A549 (cell line): ENCODE measurements at regions not wholly inside any gene's neighbourhood (a gene's known extent, or its start where the extent isn't known, plus 50 kb on each side); places are given as distances from the start of the nearest gene placed in this dataset.

Experiments
- CHD2 ChIP-seq: fragments of 150-350 bp; IDR thresholded peaks from 2 replicates; pipeline ENCODE4 v1.6.1; 2014; ENCODE audit warnings: low read length; ENCODE audit not compliant: partially characterized antibody
- CTCF ChIP-seq: fragments of >200 bp; sonication (Bioruptor Twin); formaldehyde crosslinking; IDR thresholded peaks from 3 replicates; pipeline ENCODE4 v1.5.1; 2016
- ELK1 ChIP-seq: fragments of 150-350 bp; IDR thresholded peaks from 2 replicates; pipeline ENCODE4 v1.6.1; 2014; ENCODE audit warnings: low read depth, mild to moderate bottlenecking, low read length
- MAZ ChIP-seq: fragments of 150-350 bp; IDR thresholded peaks from 2 replicates; pipeline ENCODE4 v1.6.1; 2014; ENCODE audit warnings: antibody characterized with exemption, low read depth, low read length, borderline replicate concordance
- POLR2A ChIP-seq: IDR thresholded peaks from 2 replicates; pipeline ENCODE4 v1.6.1; 2012; ENCODE audit warnings: mild to moderate bottlenecking, low read length
- RAD21 ChIP-seq, 2 experiments: fragments of >200 bp in 1 of 2; sonication (Bioruptor Twin) in 1 of 2; formaldehyde crosslinking in 1 of 2; IDR thresholded peaks in 1 of 2; conservative IDR thresholded peaks in 1 of 2; 2 replicates in 1 of 2; 3 replicates in 1 of 2; pipeline ENCODE4 v1.6.1; 2012 to 2018; ENCODE audit warnings: inconsistent platforms in 1 of 2
- SREBF2 ChIP-seq: fragments of 450-650 bp; IDR thresholded peaks from 2 replicates; pipeline ENCODE4 v1.6.1; 2014; ENCODE audit warnings: mild to moderate bottlenecking, moderate library complexity

- TF ChIP-seq CTCF = no peak
- TF ChIP-seq POLR2A = no peak
- no peak for TF ChIP-seq ELK1
- no peak for TF ChIP-seq SREBF2
- TF ChIP-seq MAZ = no peak
- no peak for TF ChIP-seq RAD21 (conservative IDR thresholded peaks at IDR 0.05 in 1 of 2, IDR thresholded peaks at IDR 0.05 in 1 of 2)
- TF ChIP-seq CHD2 = no peak
These were observed 413.8 kb upstream of the SLC14A2 start for GRCh38 chr18:45201489-45201888.
